H1 (cell line): ENCODE measurements at regions not wholly inside any gene's neighbourhood (a gene's known extent, or its start where the extent isn't known, plus 50 kb on each side); places are given as distances from the start of the nearest gene placed in this dataset.

Experiments
- CTCF ChIA-PET: fragments of 300-600 bp; sonication (Branson Sonifier 250); formaldehyde crosslinking; loops from one replicate; lab custom pipeline; 2021; ENCODE audit not compliant: partially characterized antibody; lab: Charles Lee
- POLR2A ChIA-PET: fragments of 300-600 bp; sonication (Branson Sonifier 250); formaldehyde crosslinking; loops from one replicate; lab custom pipeline; 2021; ENCODE audit warnings: inconsistent platforms; ENCODE audit not compliant: partially characterized antibody; lab: Charles Lee
- DNase-seq, 2 experiments: peaks; one replicate each; pipeline versions ENCODE4 v3.0.0 to v3.0.0-alpha.2; 2010 to 2022; ENCODE audit warnings: low spot score in 2 of 2, low read depth in 1 of 2, mixed read lengths in 1 of 2
- FAIRE-seq: peaks from 2 replicates; lab custom pipeline; 2011; peaks lifted over from hg19 to GRCh38; lab: Jason Lieb, UNC
- H2AFZ ChIP-seq: 2 replicates; pipeline ENCODE4 v1.8.1; 2012; ENCODE audit warnings: low read length, inconsistent platforms
- H2AK5ac ChIP-seq: 2 replicates; pipeline ENCODE4 v1.6.1; 2013; ENCODE audit warnings: low read depth, low read length
- H2BK120ac ChIP-seq: replicated peaks from 2 replicates; pipeline ENCODE3; 2013; ENCODE audit warnings: low read depth, low read length, inconsistent platforms
- H2BK12ac ChIP-seq: 2 replicates; pipeline ENCODE4 v1.6.1; 2013; ENCODE audit warnings: low read depth, low read length
- H2BK15ac ChIP-seq: 2 replicates; pipeline ENCODE4 v1.6.1; 2013; ENCODE audit warnings: low read length
- H2BK20ac ChIP-seq: 2 replicates; pipeline ENCODE4 v1.6.1; 2013; ENCODE audit warnings: low read length
- H2BK5ac ChIP-seq: 2 replicates; pipeline ENCODE4 v1.6.1; 2013; ENCODE audit warnings: low read depth, low read length
- H3K14ac ChIP-seq: 2 replicates; pipeline ENCODE4 v1.6.1; 2013; ENCODE audit warnings: inconsistent platforms; ENCODE audit not compliant: insufficient read length
- H3K18ac ChIP-seq: 2 replicates; pipeline ENCODE4 v1.6.1; 2013; ENCODE audit warnings: low read length; ENCODE audit errors: extremely low read depth
- H3K23ac ChIP-seq: 2 replicates; pipeline ENCODE4 v1.6.1; 2013; ENCODE audit warnings: inconsistent platforms; ENCODE audit not compliant: insufficient read length
- H3K23me2 ChIP-seq: 2 replicates; pipeline ENCODE4 v1.6.1; 2013; ENCODE audit warnings: low read depth, low read length
- H3K27ac ChIP-seq: 2 replicates; pipeline ENCODE4 v1.6.1; 2011; ENCODE audit warnings: low read depth, low read length, inconsistent platforms
- H3K27me3 ChIP-seq, 4 experiments: replicated peaks in 1 of 4; 1 replicate in 1 of 4; 2 replicates in 3 of 4; pipeline versions ENCODE4 v1.6.1 to v1.8.1; 2011 to 2013; ENCODE audit warnings: low read length in 3 of 4, mild to moderate bottlenecking in 3 of 4, inconsistent platforms in 2 of 4, mixed read lengths in 2 of 4, moderate library complexity in 1 of 4; ENCODE audit not compliant: control insufficient read depth in 3 of 4, insufficient read depth in 3 of 4; ENCODE audit errors: extremely low read depth in 1 of 4
- H3K36me3 ChIP-seq, 4 experiments: 2 replicates each; pipeline versions ENCODE4 v1.6.1 to v1.8.1; 2011 to 2013; ENCODE audit warnings: mild to moderate bottlenecking in 4 of 4, low read length in 3 of 4, moderate library complexity in 2 of 4, control low read depth in 1 of 4, inconsistent platforms in 1 of 4; ENCODE audit not compliant: insufficient read depth in 4 of 4, control insufficient read depth in 2 of 4
- H3K4ac ChIP-seq: replicated peaks from 2 replicates; pipeline ENCODE3; 2013; ENCODE audit warnings: low read length, low read depth, mixed read lengths, inconsistent platforms; ENCODE audit not compliant: insufficient read length
- H3K4me1 ChIP-seq, 4 experiments: replicated peaks in 1 of 4; 1 replicate in 1 of 4; 2 replicates in 3 of 4; pipeline versions ENCODE4 v1.6.1 to v1.8.1; 2011 to 2013; ENCODE audit warnings: low read length in 3 of 4, inconsistent platforms in 2 of 4, mixed read lengths in 1 of 4; ENCODE audit not compliant: insufficient read depth in 4 of 4, control insufficient read depth in 3 of 4
- H3K4me2 ChIP-seq, 2 experiments: 2 replicates each; pipeline versions ENCODE4 v1.6.1 to v1.8.1; 2011 to 2013; ENCODE audit warnings: low read depth in 2 of 2, low read length in 2 of 2, control low read depth in 1 of 2, inconsistent platforms in 1 of 2, mild to moderate bottlenecking in 1 of 2; ENCODE audit not compliant: insufficient read depth in 1 of 2
- H3K4me3 ChIP-seq, 4 experiments: fragments of 200-600, 300-600 bp in 1 of 4; sonication (generic), shearing (Covaris generic), sonication (Bioruptor Twin) in 1 of 4; 2 replicates each; pipeline versions ENCODE4 v1.5.1 to v1.8.1; 2011 to 2016; ENCODE audit warnings: low read length in 4 of 4, low read depth in 3 of 4, control low read depth in 2 of 4, inconsistent platforms in 2 of 4, mild to moderate bottlenecking in 2 of 4, mixed read lengths in 1 of 4, moderate library complexity in 1 of 4; ENCODE audit not compliant: insufficient read depth in 2 of 4; ENCODE audit errors: extremely low read depth in 1 of 4
- H3K56ac ChIP-seq: replicated peaks from 2 replicates; pipeline ENCODE3; 2013; ENCODE audit warnings: low read depth, mild to moderate bottlenecking, mixed read lengths, low read length, inconsistent platforms; ENCODE audit not compliant: insufficient read length
- H3K79me1 ChIP-seq: 2 replicates; pipeline ENCODE4 v1.6.1; 2013; ENCODE audit warnings: low read depth, low read length, control low read depth
- H3K79me2 ChIP-seq, 2 experiments: 2 replicates each; pipeline versions ENCODE4 v1.6.1 to v1.8.1; 2012 to 2013; ENCODE audit warnings: low read length in 2 of 2, mild to moderate bottlenecking in 2 of 2, inconsistent platforms in 1 of 2; ENCODE audit not compliant: insufficient read depth in 2 of 2, control insufficient read depth in 1 of 2
- H3K9ac ChIP-seq, 4 experiments: replicated peaks in 1 of 4; 1 replicate in 1 of 4; 2 replicates in 3 of 4; pipeline versions ENCODE4 v1.6.1 to v1.8.1; 2011 to 2013; ENCODE audit warnings: low read depth in 3 of 4, low read length in 3 of 4, control low read depth in 2 of 4, mild to moderate bottlenecking in 2 of 4, moderate library complexity in 2 of 4, inconsistent platforms in 1 of 4; ENCODE audit errors: extremely low read depth in 1 of 4
- H3K9me3 ChIP-seq, 2 experiments: 2 replicates each; pipeline versions ENCODE4 v1.6.1 to v1.8.1; 2012 to 2013; ENCODE audit warnings: mild to moderate bottlenecking in 2 of 2, moderate library complexity in 2 of 2, control low read depth in 1 of 2, inconsistent platforms in 1 of 2, low read depth in 1 of 2, low read length in 1 of 2, mixed read lengths in 1 of 2; ENCODE audit not compliant: insufficient read depth in 2 of 2
- H4K20me1 ChIP-seq, 2 experiments: replicated peaks in 1 of 2; 2 replicates each; pipeline versions ENCODE3 to v1.8.1; 2011 to 2013; ENCODE audit warnings: inconsistent platforms in 2 of 2, low read length in 2 of 2, mild to moderate bottlenecking in 1 of 2; ENCODE audit not compliant: insufficient read depth in 2 of 2, control insufficient read depth in 1 of 2
- H4K5ac ChIP-seq: 2 replicates; pipeline ENCODE4 v1.6.1; 2013; ENCODE audit warnings: low read length, low read depth, mixed read lengths, inconsistent platforms; ENCODE audit not compliant: insufficient read length
- H4K8ac ChIP-seq: 2 replicates; pipeline ENCODE4 v1.8.0; 2013; ENCODE audit warnings: mild to moderate bottlenecking, moderate library complexity, low read length, inconsistent platforms; ENCODE audit not compliant: insufficient read depth; ENCODE audit errors: extremely low read depth
- H4K91ac ChIP-seq: replicated peaks from 2 replicates; pipeline ENCODE3; 2013; ENCODE audit warnings: low read length, mixed read lengths, inconsistent platforms; ENCODE audit not compliant: insufficient read length
- RBBP5 ChIP-seq: IDR thresholded peaks from 2 replicates; pipeline ENCODE4 v1.7.1; 2012; ENCODE audit warnings: low read depth, mild to moderate bottlenecking, inconsistent platforms, low read length, moderate library complexity, borderline replicate concordance
- RNF2 ChIP-seq: fragments of 200-900, 300-1000 bp; sonication (generic); IDR thresholded peaks from 2 replicates; pipeline ENCODE4 v1.7.1; 2016; ENCODE audit warnings: borderline replicate concordance, low read depth, mild to moderate bottlenecking, antibody characterized with exemption, low read length; ENCODE audit not compliant: poor library complexity, severe bottlenecking; ENCODE audit errors: missing control alignments
- WGBS, 2 experiments: shearing (Covaris generic) in 1 of 2; methylation state at CpG; one replicate each; pipeline versions ENCODE4 v1.1.6 to v1.1.7; 2013 to 2015; ENCODE audit warnings: low lambda C conversion rate in 2 of 2, mixed read lengths in 2 of 2, inconsistent platforms in 1 of 2, low coverage in 1 of 2, missing lambda C conversion rate in 1 of 2; ENCODE audit not compliant: insufficient replicate concordance in 2 of 2, insufficient coverage in 1 of 2, insufficient read length in 1 of 2; ENCODE audit errors: extremely low coverage in 1 of 2, missing lambda C conversion rate in 1 of 2; 5-methylcytosine and 5-hydroxymethylcytosine counted together
- TF ChIP-seq, protein P1 (sequence below): IDR thresholded peaks from 2 replicates; pipeline ENCODE4 v1.6.1; 2012; ENCODE audit warnings: low read length, inconsistent platforms

DNA sequence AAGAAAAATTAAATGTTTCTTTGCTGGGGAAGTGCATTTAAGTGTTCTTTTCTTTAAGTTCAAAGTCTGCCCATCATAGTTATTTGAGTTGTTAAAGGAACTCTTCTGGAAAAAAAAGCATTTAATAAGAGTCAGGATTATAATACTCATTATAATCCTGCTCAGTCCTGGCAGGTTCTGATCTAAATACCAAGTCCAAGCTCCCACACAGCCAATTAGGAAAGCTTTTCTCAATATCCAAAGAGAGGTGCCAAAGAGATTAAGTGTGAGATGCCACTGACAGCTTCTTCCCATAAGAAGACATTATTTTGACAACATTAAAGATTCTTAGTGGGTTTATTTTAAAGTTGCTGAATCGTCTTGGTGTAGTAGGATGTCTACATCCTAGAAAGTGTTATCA lies 235.2 kb upstream of the DAB2 start:
- Histone ChIP-seq H4K8ac (no peak overlapping the region), H3K9me3 (peaks cover 0 to 3% of the 10 kb centered on the region in 2 experiments; a peak in 1 of 4 replicates), H3K79me2 (no peaks in the 10 kb centered on the region), H3K4me2 (no peak overlapping the region), H3K27ac (no peak overlapping the region), H2BK12ac (no peak overlapping the region), H3K56ac (no peak overlapping the region), H3K4me1 (peaks cover 0 to 3% (median 1%) of the 10 kb centered on the region in 4 experiments; a peak in 2 of 7 replicates), H4K5ac (no peak overlapping the region), H2BK120ac (no peak overlapping the region), H3K14ac (no peak overlapping the region), H2BK20ac (no peak overlapping the region), H3K79me1 (no peaks in the 10 kb centered on the region), H3K23ac (no peak overlapping the region), H3K36me3 (no peaks in the 10 kb centered on the region), H4K91ac (no peak overlapping the region), H2AK5ac (no peak overlapping the region), H4K20me1 (no peaks in the 10 kb centered on the region), H3K23me2 (no peaks in the 10 kb centered on the region), H2BK15ac (no peak overlapping the region), H3K18ac (no peak overlapping the region), H3K4me3 (no peak overlapping the region), H3K27me3 (peaks cover 0 to 2% (median 0%) of the 10 kb centered on the region in 4 experiments; a peak in 3 of 7 replicates), H2BK5ac (no peak overlapping the region), H3K4ac (no peak overlapping the region), H2AFZ (no peak overlapping the region), H3K9ac (no peak overlapping the region)
- WGBS, 2 experiments, result 76% methylated on average over 1 of the region's 1 CpG; no CpG with 5 or more reads in 1 of the 2 experiments
- ChIA-PET CTCF (interaction anchor here (0.5 kb wide), 1 partner anchor 1247 kb away, joined by 3 read pairs; no protein-coding TSS in a partner anchor), POLR2A (no interaction called here)
- FAIRE-seq (no peak), DNase-seq (no peak)
- TF ChIP-seq, protein P1, sequence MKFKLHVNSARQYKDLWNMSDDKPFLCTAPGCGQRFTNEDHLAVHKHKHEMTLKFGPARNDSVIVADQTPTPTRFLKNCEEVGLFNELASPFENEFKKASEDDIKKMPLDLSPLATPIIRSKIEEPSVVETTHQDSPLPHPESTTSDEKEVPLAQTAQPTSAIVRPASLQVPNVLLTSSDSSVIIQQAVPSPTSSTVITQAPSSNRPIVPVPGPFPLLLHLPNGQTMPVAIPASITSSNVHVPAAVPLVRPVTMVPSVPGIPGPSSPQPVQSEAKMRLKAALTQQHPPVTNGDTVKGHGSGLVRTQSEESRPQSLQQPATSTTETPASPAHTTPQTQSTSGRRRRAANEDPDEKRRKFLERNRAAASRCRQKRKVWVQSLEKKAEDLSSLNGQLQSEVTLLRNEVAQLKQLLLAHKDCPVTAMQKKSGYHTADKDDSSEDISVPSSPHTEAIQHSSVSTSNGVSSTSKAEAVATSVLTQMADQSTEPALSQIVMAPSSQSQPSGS, result no peak
- TF ChIP-seq RNF2 (no peak), RBBP5 (no peak)
